ENCODE measurements at regions not wholly inside any gene's neighbourhood (a gene's known extent, or its start where the extent isn't known, plus 50 kb on each side); places are given as distances from the start of the nearest gene placed in this dataset.

- intact Hi-C loops (cut with DNase I) = no loop called here
- TF ChIP-seq CTCF (IDR thresholded peaks at IDR 0.05; ENCODE audit: borderline replicate concordance, extremely low read depth, insufficient read depth) = no peak
- H3K9me3 ChIP-seq (ENCODE audit: control insufficient read depth in 2 of 3, insufficient read depth in 1 of 3, low read length in 3 of 3) = no peaks in the 10 kb centered on the region
- peaks cover 3% of the 10 kb centered on the region for H3K27me3 ChIP-seq (ENCODE audit: control insufficient read depth, insufficient read depth, low read length)
- H3K36me3 ChIP-seq (ENCODE audit: control insufficient read depth in 2 of 3, insufficient read depth in 3 of 3, low read length in 3 of 3) = no peaks in the 10 kb centered on the region
- no peak overlapping the region for H3K9ac ChIP-seq (ENCODE audit: low read length in 3 of 3)
- DNase-seq (peak; percentile 44 to 67 (median 49)), FAIRE-seq (no peak)
- H3K27ac ChIP-seq (ENCODE audit: low read depth in 2 of 2, low read length in 2 of 2) = no peak overlapping the region
- H3K4me1 ChIP-seq (ENCODE audit: control insufficient read depth in 2 of 3, insufficient read depth in 2 of 3, low read depth in 1 of 3, low read length in 3 of 3) = no peaks in the 10 kb centered on the region
- peak overlapping the region; percentile 46 to 52 (median 47) for H3K4me3 ChIP-seq (ENCODE audit: low read length in 3 of 3)
Observed at GRCh38 chr10:107914450-107915214, 750.1 kb upstream of the SORCS1 start.

- DNase-seq (peak in 1 of 5 donors; percentile 7), FAIRE-seq (no peak)
- no peak for TF ChIP-seq CTCF (IDR thresholded peaks at IDR 0.05; ENCODE audit: borderline replicate concordance, extremely low read depth, insufficient read depth)
- Histone ChIP-seq H3K9ac (ENCODE audit: low read length in 3 of 3) (no peak overlapping the region), H3K36me3 (ENCODE audit: control insufficient read depth in 2 of 3, insufficient read depth in 3 of 3, low read length in 3 of 3) (no peaks in the 10 kb centered on the region), H3K4me3 (ENCODE audit: low read length in 3 of 3) (peak overlapping the region in 1 of 3 donors; percentile 33), H3K9me3 (ENCODE audit: control insufficient read depth in 2 of 3, insufficient read depth in 1 of 3, low read length in 3 of 3) (no peaks in the 10 kb centered on the region), H3K27me3 (ENCODE audit: control insufficient read depth, insufficient read depth, low read length) (peaks cover 3% of the 10 kb centered on the region), H3K27ac (ENCODE audit: low read depth in 2 of 2, low read length in 2 of 2) (no peak overlapping the region), H3K4me1 (ENCODE audit: control insufficient read depth in 2 of 3, insufficient read depth in 2 of 3, low read depth in 1 of 3, low read length in 3 of 3) (no peaks in the 10 kb centered on the region)
- intact Hi-C loops (cut with DNase I) = no loop called here
Observed at GRCh38 chr10:107913317-107914294, 749.1 kb upstream of the SORCS1 start.

GRCh38 chr10:107901076-107901475 is 736.6 kb upstream of the SORCS1 start:
- Histone ChIP-seq H3K4me1 (ENCODE audit: control insufficient read depth in 2 of 3, insufficient read depth in 2 of 3, low read depth in 1 of 3, low read length in 3 of 3) (no peaks in the 10 kb centered on the region), H3K27me3 (ENCODE audit: control insufficient read depth, insufficient read depth, low read length) (no peaks in the 10 kb centered on the region), H3K27ac (ENCODE audit: low read depth in 2 of 2, low read length in 2 of 2) (no peak overlapping the region), H3K4me3 (ENCODE audit: low read length in 3 of 3) (no peak overlapping the region), H3K36me3 (ENCODE audit: control insufficient read depth in 2 of 3, insufficient read depth in 3 of 3, low read length in 3 of 3) (no peaks in the 10 kb centered on the region), H3K9me3 (ENCODE audit: control insufficient read depth in 2 of 3, insufficient read depth in 1 of 3, low read length in 3 of 3) (no peaks in the 10 kb centered on the region), H3K9ac (ENCODE audit: low read length in 3 of 3) (no peak overlapping the region)
- FAIRE-seq (no peak), DNase-seq (no peak)
- intact Hi-C loops (cut with DNase I) = no loop called here
- no peak for TF ChIP-seq CTCF (IDR thresholded peaks at IDR 0.05; ENCODE audit: borderline replicate concordance, extremely low read depth, insufficient read depth)

Measured in kidney (tissue), 13 donors.